ENCODE measurements at regions not wholly inside any gene's neighbourhood (a gene's known extent, or its start where the extent isn't known, plus 50 kb on each side); places are given as distances from the start of the nearest gene placed in this dataset.

- TF ChIP-seq, protein P1, sequence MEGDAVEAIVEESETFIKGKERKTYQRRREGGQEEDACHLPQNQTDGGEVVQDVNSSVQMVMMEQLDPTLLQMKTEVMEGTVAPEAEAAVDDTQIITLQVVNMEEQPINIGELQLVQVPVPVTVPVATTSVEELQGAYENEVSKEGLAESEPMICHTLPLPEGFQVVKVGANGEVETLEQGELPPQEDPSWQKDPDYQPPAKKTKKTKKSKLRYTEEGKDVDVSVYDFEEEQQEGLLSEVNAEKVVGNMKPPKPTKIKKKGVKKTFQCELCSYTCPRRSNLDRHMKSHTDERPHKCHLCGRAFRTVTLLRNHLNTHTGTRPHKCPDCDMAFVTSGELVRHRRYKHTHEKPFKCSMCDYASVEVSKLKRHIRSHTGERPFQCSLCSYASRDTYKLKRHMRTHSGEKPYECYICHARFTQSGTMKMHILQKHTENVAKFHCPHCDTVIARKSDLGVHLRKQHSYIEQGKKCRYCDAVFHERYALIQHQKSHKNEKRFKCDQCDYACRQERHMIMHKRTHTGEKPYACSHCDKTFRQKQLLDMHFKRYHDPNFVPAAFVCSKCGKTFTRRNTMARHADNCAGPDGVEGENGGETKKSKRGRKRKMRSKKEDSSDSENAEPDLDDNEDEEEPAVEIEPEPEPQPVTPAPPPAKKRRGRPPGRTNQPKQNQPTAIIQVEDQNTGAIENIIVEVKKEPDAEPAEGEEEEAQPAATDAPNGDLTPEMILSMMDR (IDR thresholded peaks at IDR 0.05; ENCODE audit: insufficient read depth, low read length): no peak
- no peak for TF ChIP-seq POLR2AphosphoS5 (IDR thresholded peaks at IDR 0.05; ENCODE audit: low read depth)
- TF ChIP-seq, protein P2, sequence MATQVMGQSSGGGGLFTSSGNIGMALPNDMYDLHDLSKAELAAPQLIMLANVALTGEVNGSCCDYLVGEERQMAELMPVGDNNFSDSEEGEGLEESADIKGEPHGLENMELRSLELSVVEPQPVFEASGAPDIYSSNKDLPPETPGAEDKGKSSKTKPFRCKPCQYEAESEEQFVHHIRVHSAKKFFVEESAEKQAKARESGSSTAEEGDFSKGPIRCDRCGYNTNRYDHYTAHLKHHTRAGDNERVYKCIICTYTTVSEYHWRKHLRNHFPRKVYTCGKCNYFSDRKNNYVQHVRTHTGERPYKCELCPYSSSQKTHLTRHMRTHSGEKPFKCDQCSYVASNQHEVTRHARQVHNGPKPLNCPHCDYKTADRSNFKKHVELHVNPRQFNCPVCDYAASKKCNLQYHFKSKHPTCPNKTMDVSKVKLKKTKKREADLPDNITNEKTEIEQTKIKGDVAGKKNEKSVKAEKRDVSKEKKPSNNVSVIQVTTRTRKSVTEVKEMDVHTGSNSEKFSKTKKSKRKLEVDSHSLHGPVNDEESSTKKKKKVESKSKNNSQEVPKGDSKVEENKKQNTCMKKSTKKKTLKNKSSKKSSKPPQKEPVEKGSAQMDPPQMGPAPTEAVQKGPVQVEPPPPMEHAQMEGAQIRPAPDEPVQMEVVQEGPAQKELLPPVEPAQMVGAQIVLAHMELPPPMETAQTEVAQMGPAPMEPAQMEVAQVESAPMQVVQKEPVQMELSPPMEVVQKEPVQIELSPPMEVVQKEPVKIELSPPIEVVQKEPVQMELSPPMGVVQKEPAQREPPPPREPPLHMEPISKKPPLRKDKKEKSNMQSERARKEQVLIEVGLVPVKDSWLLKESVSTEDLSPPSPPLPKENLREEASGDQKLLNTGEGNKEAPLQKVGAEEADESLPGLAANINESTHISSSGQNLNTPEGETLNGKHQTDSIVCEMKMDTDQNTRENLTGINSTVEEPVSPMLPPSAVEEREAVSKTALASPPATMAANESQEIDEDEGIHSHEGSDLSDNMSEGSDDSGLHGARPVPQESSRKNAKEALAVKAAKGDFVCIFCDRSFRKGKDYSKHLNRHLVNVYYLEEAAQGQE (IDR thresholded peaks at IDR 0.05; ENCODE audit: insufficient replicate concordance, low read depth): no peak
Measured at GRCh38 chr18:64936671-64937070, 787.8 kb upstream of the LINC00305 start.
